GM21528 (cell line): ENCODE measurements at regions not wholly inside any gene's neighbourhood (a gene's known extent, or its start where the extent isn't known, plus 50 kb on each side); places are given as distances from the start of the nearest gene placed in this dataset.
"Not testable (repeated sequence)": the region's sequence is repeated elsewhere in the genome, so short reads cannot be mapped to it uniquely, and the experiment has no call there.

Experiments
- ATAC-seq: cut with Tn5 transposase; IDR thresholded peaks from one replicate; pipeline ENCODE4 v1.9.1; 2021; ENCODE audit warnings: mild to moderate bottlenecking, moderate library complexity; ENCODE audit not compliant: unreplicated experiment, low FRiP score

GRCh38 chr13:99796175-99796819 is 175.3 kb downstream of the ZIC5 start:
- ATAC-seq, result no peak

GRCh38 chr13:99792079-99792921 is 179.3 kb downstream of the ZIC5 start:
- no peak for ATAC-seq

GRCh38 chr13:99782669-99783068 is 188.9 kb downstream of the ZIC5 start:
- no peak for ATAC-seq

DNA sequence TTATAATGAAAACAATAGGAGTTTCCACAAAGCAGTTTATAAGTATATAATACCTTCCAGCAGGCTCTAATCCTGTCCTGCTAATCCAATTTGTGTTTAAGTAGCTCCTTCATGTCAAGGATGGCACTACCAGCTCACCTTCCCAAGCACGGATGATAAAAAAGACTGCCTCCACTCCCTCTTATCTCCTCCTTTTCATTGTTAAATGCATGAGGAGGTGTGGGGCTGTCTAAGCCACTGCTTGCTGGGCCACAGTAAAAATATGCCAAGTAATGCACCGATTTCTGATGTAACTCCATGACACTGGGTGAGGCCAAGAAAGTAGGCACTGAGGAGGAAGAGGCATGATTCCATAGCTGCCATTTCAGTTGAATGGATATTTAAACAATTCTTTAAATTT is 193.1 kb downstream of the ZIC5 start:
- no peak for ATAC-seq

DNA sequence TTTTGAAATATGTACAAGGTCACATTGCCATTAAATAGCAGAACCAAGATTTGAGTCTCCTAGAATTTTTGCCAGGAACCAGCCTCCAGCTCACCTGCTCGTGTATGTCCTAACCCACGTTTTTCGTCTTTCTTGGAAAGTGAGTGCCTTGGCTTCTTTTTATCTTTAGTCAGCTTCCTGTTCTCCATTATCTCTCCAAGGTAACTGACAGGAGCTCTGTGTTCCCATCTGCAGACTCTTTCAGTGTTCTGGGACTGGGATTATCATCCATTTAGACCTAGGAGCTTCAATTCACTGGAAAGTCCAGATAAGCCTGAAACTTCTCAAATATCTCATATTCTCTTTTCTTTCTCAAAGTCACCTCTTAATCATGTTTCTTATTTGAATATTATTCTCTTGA is 193.7 kb downstream of the ZIC5 start:
- no peak for ATAC-seq

DNA sequence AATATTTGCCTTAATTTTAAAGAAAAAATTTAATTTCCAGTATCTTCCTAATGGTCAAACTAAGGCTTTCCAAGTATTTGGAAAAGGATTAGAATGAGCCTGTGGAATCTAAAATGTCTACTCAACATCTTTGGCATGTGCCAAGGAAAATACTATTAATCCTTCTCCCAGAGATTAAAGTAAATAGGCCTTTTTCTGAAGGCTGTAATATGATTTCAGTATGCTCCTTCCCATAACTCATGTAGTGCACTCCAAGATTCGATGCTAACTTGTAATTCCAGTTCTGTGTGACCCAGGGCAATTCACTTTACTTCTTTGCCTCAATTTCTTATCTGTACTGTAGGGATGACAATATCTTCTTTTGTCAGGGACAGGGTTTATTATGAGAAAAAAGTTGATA is 196.9 kb downstream of the ZIC5 start:
- ATAC-seq, result no peak

DNA sequence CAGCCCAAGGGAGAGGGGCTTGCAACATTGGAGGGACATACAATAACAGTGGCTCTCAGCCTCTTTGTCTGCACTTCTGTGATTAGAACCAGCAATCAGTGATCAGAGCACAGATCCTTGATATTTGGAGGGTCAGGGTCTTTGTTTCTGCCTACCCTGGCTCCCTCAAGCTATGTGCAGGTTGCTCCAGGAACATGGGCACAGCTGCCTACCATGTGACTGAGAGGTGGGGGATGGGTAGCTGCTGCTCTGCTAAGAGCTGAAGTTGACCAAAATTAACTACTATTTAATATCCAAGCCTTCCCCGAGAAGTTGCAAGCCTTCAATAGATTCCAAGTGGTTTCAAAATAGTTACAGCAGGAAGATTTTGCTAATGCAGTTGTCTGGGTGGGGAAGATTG is 202.6 kb downstream of the ZIC5 start:
- ATAC-seq, result no peak

DNA sequence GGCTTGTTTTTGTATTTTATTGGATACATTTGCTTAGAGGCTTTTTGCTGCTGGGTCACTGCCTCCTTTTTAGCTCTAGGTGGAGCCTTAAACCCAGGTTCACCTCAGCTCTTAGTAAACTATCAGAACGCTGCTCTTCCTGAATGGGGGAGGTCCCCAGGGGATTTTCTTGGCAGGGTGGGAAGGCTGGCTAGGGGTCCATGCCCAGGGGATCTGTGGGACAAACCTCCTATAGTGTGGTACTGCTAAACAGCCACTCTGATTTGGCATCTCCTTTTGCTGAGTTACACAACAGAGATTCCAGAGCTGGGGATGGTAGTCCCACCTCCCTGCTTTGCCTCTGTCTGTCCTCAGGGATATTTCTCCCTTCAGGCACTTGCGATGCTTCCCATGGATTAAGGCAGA is 204.9 kb downstream of the ZIC5 start:
- ATAC-seq, result no peak

DNA sequence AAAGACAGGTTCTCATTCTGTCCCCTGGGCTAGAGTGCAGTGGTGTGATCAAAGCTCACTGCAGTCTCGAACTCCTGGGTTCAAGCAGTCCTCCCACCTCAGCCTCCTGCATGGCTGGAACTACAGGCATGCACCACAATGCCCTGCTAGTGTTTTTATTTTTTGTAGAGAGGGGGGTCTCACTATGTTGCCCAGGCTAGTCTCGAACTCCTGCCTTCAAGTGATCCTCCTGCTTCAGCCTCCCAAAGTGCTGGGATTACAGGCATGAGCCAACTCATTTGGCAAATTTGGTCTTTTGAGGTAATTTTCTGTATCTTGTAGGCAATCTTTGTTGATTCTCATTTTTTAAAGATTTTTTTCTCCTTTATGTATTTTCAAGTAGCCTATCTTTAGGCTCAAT is 205.7 kb downstream of the ZIC5 start:
- ATAC-seq, result no peak

GRCh38 chr13:99760456-99760855 is 211.1 kb downstream of the ZIC5 start:
- no peak for ATAC-seq

DNA sequence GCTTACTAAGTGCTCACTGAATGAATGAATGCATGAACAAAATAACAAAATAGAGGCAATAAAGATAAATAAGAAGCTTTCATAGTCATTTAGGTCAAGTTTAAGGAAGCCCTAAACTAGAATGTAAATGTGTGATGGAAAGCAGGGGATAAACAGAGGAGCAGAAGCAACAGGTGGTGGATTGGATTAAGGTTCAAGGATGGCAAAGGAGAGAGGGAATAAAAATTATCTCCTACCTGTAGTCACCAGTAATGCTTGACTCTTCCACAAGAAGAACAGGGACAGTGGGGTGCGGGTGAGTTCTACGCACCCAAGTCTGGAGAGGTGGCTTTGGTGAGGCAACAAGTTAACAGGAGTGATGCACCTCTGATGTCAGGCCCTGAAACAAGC is 212.4 kb downstream of the ZIC5 start:
- no peak for ATAC-seq

DNA sequence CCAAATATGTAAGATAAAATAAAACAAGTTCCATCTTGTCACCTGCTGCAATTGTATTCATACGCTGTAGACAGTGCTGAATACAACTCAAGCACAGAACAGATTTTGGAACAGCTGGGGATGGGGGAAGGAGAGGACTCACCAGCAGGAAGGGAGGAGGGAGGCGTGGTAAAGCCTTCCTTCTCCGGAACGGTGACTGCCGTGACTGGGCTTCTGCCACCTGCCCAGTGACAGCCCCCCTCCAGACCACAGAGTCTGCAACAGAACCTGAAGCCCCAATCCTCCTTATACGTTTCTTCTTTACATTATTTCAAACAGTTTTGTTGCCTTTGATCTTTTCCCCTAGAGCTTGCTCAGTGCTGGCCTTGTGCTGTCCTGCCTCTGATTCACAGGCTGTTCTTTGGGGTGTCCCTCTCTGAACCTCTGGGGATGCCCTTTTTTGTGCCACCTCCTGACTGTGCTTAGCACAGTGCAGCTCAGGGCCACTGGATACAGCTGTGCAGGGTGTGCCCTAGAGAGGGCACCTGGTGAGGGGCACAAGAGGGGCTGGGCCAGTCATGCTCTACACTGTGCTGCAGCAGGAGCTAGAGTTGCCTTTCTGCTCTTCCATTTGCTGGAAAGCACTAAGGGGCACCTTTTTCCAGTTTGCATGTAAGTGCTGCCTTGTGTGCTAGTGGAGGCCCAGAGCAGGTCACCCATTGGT is 213.0 kb downstream of the ZIC5 start:
- ATAC-seq, result no peak

DNA sequence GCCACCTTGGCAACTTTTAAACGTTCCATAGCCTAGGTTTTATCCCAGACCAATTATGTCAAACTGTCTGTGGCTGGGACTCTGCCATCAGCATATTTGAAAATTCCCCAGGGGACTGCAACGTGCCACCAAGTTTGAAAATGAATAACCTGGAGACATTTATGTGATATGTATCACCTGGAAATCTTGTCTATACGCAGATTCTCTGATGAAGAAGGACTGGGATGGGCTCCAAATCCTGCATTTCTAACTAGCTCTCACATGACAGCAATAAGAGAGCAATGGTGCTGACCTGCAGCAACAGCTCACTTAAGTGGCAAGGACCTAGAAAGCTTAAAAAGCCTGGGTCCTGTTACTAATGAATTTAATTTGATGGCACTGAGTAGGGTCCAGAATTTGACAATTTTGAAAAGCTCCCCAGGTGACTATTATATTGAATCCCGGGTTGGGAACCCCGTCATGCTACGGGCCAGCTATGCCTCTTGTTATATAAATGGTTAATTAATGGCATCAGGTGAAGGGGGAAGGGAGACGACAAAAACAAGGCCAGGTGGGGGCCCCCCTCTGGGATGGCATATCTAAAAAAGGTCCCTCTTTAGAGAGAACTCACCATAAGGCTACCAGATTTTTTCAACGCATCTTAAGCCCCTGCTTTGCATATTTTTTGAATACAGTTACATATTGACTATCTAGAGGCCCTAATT is 213.7 kb downstream of the ZIC5 start:
- no peak for ATAC-seq

- no peak for ATAC-seq
These were observed 215.3 kb downstream of the ZIC5 start for GRCh38 chr13:99756281-99756680.

DNA sequence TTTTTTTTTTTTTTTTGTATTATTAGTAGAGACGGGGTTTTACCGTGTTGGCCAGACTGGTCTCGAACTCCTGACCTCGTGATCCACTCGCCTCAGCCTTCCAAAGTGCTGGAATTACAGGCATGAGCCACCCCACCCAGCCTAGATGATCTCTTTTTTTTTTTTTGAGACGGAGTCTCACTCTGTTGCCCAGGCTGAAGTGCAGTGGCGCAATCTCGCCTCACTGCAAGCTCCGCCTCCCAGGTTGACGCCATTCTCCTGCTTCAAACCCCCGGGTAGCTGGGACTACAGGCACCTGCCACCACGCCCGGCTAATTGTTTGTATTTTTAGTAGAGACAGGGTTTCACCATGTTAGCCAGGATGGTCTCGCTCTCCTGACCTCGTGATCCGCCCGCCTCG is 216.8 kb downstream of the ZIC5 start:
- not testable (repeated sequence) for ATAC-seq

DNA sequence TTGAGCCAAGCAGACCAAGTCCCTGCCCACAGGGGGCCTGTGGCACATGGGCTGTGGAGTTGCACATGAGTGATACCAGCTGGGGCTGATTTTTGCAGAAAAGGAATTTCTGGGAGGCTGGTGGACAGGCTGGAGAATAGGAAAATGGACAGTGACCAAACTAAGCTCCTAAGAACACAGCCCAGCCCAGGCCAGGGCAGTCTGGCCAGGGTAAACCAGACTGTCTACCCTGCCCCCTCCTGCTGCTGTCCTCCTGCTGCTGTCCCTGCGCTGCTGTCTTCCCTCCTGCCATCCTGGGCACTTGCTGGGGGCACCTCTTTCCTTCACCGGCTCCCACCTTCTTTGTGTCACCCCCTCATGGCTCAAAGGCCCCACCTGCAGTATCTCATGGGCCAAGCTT is 219.2 kb downstream of the ZIC5 start:
- no peak for ATAC-seq

- no peak for ATAC-seq
These were observed 219.9 kb downstream of the ZIC5 start for GRCh38 chr13:99751517-99752199.

- no peak for ATAC-seq
These were observed 220.6 kb downstream of the ZIC5 start for GRCh38 chr13:99750951-99751350.

GRCh38 chr13:99749271-99750019 is 222.1 kb downstream of the ZIC5 start:
- ATAC-seq, result no peak

DNA sequence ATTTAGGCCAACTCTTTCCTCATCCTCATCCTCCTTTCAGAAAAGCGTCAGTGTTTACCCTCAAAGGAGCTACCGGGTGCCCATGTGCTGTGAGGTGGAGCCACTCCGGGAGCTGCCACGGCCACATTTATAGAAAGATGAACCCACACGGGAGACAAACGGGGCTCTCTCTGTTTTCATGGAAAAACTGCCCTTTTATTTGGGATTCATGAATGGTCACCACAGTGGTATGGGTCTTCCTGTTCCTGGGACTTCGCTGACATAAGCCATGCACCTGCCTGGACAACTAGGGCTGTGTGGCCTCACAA is 224.2 kb downstream of the ZIC5 start:
- no peak for ATAC-seq
